ENCODE measurements at regions not wholly inside any gene's neighbourhood (a gene's known extent, or its start where the extent isn't known, plus 50 kb on each side); places are given as distances from the start of the nearest gene placed in this dataset.

DNA sequence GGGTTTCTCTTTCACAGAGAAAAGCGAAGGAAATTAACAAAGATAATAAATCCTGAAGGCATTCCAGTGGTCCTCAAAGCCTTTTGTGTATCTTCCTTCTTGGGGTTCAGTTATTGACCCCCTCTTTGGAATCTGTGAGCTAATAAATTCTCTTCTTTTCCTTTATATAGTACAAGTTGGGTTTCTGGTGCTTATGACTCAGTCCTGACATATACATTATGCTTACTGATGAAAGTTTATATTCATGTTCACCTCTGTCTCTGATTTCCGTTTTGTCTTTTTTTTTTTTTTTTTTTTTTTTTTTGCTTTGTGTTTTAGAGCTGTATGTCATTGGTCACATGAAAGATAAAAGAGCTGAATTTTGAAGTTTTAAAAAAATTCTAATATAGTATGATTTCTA, 230.7 kb upstream of the RBMS3 start:
- DNase-seq (no peak), ATAC-seq (ENCODE audit: poor library complexity) (no peak)
- intact Hi-C loops (cut with DNase I) = no loop called here

DNA sequence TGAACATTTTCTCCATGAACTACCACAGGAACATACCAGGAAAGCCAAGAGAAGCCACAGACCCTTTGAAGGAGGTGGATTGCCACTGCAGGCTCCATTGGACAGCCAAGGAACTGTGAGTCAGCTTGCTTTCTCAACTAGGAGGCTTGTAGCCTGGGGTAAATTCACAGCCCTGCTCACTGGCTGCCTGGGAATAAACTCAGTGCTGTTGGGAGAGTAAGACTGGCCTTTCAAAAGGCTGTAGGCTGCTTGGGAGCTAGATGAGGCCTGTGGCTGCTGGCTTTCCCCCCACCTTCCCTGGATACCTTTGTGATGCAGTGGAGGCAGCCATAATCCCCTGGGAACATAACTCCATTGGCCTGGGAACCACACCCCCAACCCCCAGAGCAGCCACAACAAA, 223.5 kb upstream of the RBMS3 start:
- DNase-seq = no peak
- intact Hi-C loops (cut with DNase I) = no loop called here
- no peak for ATAC-seq (ENCODE audit: poor library complexity)

DNA sequence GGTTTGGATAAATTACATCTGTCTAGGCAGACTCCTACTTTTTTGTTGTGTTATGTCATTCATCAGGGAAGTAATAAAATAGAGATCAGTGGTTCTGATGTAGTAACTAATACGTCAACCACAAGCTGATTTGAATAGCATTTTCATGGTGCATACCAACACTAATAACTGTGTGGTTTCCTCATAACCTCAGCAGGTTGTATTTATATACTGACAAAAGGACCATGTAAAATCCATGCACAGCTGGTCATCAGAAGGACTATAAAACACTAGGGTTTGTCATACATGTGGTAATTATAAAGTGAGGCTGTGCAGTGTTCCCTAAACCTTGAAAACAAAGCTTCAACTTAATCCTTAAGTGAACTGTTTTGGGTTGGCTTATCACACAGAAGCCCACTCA, 216.8 kb upstream of the RBMS3 start:
- ATAC-seq (ENCODE audit: poor library complexity) (no peak), DNase-seq (no peak)
- intact Hi-C loops (cut with DNase I) = no loop called here

DNA sequence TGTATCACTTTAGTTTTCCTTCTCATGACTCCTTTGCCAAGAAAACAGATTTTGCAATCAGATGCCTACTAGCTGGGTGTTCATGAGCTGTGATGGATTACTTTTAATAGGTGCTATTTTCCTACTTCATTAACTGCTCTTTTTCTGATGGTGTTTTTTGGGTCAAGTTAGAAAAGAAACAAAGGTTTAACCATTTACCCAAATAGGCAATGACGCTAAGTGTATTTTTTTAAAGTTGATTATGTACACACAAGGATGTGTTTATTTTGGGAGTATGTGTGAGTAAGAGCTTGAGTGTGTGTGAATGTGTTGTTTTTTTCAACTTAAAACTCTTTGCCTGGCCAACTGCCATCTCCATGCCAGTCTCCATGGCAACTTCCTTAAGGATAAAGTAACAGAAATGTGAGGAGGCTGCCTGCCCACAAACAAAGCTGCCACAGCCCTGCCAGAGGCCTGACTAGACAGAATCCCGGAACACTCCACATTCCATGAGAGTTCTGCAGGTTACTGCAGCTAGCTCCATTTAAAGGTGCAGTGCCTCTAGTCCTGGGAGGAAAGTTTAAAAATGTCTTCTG, 215.6 kb upstream of the RBMS3 start:
- peak; percentile 54 for DNase-seq
- intact Hi-C loops (cut with DNase I) = no loop called here

DNA sequence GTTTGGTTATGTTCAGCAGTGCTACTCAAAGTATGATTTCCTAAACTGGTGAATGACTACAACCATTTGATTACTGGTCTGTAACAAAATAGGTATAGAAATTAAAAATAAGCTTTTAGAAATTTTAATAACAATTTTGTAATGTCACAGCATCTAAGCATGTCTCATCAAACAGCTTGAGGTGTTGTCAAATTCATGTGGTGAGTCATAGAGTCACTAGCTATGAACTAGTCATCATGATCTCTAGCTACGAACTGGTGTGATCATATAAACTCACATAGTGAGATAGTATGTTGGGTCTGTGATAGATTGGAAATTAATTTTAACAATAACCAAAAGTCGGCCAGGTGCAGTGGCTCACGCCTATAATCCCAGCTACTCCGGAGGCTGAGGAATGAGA, 213.9 kb upstream of the RBMS3 start:
- DNase-seq = no peak
- intact Hi-C loops (cut with DNase I) = no loop called here

More for the DNA sequence above, 215.6 kb upstream of the RBMS3 start:
- ATAC-seq (ENCODE audit: poor library complexity) = peak; percentile 92

DNA sequence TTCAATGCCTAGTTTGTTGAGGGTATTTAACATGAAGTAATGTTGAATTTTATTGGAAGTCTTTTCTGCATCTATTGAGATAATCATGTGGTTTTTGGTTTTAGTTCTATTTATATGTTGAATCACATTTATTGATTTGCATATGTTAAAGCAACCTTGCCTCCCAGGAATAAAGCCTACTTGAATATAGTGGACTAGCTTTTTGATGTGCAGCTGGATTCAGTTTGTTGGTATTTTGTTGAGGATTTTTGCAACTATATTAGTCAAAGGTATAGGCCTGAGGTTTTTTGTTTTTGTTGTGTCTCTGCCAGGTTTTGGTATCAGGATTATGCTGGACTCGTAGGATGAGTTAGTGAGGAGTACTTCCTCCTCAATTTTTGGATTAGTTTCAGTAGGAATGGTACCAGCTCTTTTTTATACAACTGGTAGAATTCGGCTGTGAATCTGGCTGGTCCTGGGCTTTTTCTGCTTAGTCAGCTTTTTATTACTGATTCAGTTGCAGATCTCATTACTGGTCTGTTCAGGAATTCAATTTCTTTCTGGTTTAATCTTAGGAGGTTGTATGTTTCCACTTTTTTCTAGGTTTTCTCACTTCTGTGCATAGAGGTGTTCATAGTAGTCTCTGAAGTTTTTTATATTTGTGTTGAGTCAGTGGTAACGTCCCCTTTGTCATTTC, 209.8 kb upstream of the RBMS3 start:
- DNase-seq (no peak), ATAC-seq (ENCODE audit: poor library complexity) (no peak)
- intact Hi-C loops (cut with DNase I) = no loop called here

More for the DNA sequence above, 213.9 kb upstream of the RBMS3 start:
- ATAC-seq (ENCODE audit: poor library complexity) = no peak

DNA sequence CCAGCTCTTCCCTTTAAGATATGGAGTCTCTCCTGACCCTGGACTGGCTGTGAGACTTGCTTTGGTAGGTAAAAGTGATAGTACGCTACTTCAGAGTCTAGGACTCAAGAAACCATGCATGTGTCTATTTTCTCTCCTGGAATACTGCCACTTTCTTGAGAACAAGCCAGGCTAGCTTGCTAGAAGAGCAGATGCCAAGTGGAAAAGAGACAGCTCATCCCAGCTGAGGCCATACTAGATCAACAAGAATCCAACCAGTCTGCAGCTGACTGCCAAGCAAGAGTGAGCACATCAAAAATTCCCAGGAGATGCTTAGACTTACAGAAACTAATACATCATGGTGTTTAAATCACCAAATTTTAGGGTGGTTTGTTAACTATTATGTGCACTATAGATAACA, 208.3 kb upstream of the RBMS3 start:
- no peak for ATAC-seq (ENCODE audit: poor library complexity)
- DNase-seq = no peak
- intact Hi-C loops (cut with DNase I) = no loop called here

DNA sequence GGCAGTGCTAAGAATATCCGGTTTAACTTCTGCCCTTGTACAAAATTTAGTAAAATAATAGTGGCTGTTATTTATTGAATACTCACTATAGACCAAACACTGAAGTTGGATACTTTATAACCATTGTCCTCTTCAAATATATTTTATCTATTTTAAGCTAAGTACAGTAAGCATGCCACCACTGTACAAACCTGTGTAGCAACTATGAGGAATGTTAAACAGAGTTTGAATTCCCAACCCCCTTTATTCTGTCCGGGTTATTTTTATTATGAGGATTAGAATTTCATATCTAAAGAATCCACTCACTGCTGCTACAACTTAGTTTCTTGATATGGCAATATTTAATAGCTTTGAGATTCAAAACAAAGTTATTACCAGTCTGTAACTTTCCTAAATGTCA, 203.5 kb upstream of the RBMS3 start:
- intact Hi-C loops (cut with DNase I) = no loop called here
- DNase-seq (no peak), ATAC-seq (ENCODE audit: poor library complexity) (no peak)

DNA sequence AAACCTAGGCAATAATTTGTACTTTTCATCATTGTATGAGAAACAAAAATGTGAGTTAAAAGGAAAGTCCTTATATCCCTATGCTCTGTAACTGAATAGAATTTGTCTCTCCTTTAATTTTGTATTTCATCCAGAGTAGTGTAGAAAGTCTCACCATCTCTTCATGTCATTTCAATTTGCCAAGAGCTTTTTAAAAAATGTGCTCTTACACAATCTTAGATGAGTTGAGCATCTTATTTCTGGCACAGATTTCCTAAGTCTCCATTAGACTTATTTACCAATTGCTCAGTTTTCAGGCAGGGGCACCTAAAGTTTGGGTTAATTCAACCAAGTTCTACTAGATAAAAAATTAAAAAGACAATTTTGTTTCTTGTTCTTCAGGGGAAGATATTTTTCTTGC, 201.5 kb upstream of the RBMS3 start:
- ATAC-seq (ENCODE audit: poor library complexity) (no peak), DNase-seq (no peak)
- intact Hi-C loops (cut with DNase I) = no loop called here

DNA sequence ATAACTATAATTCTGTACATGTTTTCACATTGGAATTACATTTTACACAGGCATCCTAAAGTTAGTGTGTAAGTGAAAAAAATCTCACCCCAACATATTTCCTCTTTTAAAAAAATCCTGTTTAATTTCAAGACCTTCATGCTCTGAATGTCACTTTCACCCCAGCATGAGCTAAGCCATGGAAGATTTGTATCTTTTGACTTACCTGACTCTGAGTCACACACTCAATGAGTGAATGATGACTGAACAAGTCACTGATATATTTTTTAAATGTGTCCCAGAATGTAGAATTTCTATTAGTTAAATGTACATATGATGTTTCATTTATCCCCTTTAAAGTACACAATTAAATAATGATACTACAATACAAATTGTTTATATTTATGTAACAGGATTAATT, 199.9 kb upstream of the RBMS3 start:
- DNase-seq = no peak
- ATAC-seq (ENCODE audit: poor library complexity) = no peak
- intact Hi-C loops (cut with DNase I) = no loop called here

DNA sequence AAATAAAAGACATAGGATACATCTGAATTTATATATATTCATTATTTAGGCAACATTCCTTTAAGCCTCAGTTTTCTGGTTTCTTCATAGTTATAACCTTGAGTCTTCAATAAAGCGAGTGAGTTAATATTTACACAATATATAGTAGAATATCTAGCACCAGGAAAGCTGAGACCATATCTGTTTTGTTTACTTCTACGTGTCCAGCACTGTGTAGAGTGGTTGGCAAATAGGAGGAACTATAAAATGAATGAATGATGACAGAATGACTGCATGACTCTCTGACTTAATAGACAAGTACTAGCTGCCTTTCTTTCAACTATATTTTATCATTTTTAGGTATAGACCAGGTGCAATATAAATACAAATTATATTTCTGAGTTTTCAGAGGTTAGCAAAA, 197.8 kb upstream of the RBMS3 start:
- intact Hi-C loops (cut with DNase I) = no loop called here
- ATAC-seq (ENCODE audit: poor library complexity) (no peak), DNase-seq (no peak)

DNA sequence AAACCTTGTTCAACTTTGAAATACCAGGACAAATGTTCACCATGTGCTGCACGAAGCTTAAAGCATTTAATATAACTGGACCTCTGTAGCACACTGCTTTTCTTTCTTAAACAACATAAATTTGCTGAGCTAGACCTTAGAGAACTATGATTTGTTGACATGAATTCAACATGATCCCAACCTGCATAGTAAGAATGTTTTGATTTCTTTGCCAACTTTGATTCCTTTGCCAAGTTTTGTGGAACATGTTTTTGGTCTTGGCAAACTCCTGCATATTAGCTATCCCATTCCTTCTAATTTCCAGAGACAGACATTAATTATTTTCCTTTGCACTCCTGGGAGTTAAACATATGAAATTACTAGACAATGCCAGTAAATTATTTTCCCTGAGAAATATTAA, 197.2 kb upstream of the RBMS3 start:
- no peak for ATAC-seq (ENCODE audit: poor library complexity)
- DNase-seq = no peak
- intact Hi-C loops (cut with DNase I) = no loop called here

DNA sequence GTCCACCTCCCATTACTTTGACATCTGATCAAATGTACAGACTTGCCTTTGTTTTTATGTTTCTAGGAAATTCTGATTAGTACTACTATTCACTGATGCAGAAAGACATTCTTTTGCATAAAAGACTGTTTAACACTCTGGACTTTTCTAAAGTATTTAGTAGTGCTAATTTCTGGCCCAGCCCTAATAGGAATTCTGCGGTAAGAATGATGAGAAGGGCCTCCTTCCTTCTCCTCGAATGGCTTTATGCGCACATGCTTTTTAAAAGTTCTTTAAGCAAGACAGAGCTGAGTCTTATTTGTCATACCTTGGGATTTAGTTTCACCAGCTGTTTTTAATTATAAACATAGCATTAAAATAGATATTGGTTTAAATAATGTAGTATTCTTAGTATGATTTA, 192.3 kb upstream of the RBMS3 start:
- intact Hi-C loops (cut with DNase I) = no loop called here
- DNase-seq (no peak), ATAC-seq (ENCODE audit: poor library complexity) (no peak)

DNA sequence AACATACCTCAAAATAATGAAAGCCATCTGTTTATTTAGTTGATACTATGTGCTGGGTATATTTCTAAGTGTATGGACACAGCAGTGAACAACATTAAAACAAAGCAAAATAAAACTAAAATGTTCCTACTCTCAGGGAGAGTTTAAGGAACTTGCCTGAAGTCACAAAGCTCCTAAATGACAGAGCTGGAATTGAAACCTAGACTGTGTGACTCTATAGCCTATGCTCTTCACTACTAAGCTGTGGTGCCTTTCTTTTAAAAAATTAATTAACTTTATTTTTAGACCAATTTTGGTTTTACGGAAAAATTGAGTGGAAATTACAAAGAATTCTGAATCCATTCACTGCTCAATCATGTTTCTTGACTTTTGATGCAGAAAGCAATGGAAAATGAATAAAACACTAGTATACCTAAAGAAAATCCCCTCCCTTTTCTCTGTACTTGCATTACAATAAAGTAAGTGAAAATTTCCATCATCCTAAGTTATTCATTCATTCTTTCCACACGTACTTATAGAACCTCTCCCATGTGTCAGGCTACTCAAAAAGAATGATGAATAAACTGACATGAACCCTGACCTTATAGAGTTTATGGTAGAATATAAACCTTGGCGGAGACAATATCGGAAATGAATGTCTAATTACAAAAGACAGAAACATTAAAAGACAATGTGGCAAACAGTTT, 189.8 kb upstream of the RBMS3 start:
- ATAC-seq (ENCODE audit: poor library complexity) (no peak), DNase-seq (no peak)
- intact Hi-C loops (cut with DNase I) = no loop called here

DNA sequence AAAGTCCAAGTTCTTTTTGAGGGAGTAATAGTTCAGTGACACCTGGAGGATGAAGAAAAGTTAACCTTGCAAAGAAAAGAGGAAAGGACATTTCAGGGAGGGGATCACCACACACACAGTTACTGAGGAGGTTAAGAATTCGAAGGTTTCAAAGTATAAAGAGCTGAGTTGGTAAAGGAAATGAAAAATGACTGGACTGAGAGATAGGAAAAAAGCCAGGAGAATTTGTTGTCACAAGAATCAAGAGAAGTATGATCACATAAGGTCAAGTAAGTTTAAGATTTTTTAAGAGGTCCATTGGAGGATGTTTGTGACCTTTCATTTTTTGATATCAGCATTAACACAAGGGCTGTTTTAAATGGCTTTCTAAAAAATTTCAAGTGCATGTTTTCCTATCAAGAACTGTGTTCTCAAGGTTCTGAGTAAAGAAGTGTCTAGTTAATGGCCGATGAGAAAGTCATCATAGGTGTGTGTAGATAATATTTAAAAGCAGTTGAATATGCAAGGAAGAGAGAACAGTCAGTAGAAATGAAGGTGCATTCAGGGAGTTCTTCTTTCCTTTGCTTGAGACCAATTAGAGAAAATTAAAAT, 189.2 kb upstream of the RBMS3 start:
- no peak for ATAC-seq (ENCODE audit: poor library complexity)
- intact Hi-C loops (cut with DNase I) = no loop called here
- DNase-seq = no peak

DNA sequence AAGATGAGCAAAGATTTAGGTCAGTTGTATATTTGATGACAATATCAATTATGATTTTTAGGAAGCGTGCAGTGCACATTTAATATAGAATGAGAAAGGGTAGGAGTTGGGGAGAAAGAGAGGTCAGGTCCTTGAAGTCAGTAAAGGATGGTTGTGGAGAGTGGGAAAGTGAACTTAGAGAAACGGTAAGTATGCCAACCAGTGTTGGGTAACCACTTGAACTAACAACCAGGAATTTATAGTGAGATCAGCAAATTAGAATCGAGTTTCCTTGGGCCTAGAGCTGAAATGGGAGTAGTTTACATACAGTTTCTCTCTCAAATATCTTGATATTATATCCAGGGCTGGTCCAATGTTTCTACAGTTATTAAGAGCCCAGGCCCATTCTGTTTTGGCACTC, 188.5 kb upstream of the RBMS3 start:
- no peak for ATAC-seq (ENCODE audit: poor library complexity)
- DNase-seq = no peak
- intact Hi-C loops (cut with DNase I) = no loop called here

DNA sequence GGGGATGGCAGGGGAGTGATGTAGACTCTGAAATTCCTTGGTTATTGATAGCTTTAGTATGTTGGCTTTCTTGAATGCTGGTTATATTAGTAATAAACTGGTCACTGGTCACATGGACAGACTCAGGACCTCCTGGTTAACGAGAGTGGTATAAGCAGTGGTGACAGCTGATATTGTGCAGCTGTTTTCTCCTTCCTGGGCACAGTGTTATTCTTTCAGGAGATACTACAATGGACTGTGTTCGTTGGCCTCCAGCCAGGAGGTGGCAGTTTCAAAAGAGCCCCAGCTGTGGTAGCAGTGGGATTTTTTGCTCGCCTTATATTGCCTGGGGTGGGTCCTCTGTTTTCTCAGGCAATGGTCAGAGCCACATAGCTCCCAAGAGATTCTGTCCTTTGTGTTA, 181.6 kb upstream of the RBMS3 start:
- no peak for ATAC-seq (ENCODE audit: poor library complexity)
- intact Hi-C loops (cut with DNase I) = no loop called here
- no peak for DNase-seq

DNA sequence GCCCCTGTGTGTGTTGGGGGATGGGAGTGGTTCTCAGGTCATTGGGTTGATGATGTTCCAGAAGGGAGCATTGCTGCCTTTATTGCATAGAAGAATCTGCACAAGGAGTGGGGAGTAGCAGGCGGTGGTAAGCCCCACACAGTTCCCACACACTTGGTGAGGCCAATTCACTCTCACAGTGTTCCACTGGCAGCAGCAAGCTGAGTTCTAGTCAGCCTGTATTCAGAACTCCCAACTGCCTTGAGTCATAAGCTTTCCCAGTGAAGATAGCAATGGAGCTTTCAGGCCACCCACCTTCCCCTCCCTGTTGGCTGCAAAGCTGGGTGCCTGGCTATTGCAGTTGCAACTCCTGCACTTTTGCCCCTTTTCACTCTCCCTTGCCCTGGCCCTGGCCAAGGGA, 181.1 kb upstream of the RBMS3 start:
- no peak for ATAC-seq (ENCODE audit: poor library complexity)
- intact Hi-C loops (cut with DNase I) = no loop called here
- no peak for DNase-seq

DNA sequence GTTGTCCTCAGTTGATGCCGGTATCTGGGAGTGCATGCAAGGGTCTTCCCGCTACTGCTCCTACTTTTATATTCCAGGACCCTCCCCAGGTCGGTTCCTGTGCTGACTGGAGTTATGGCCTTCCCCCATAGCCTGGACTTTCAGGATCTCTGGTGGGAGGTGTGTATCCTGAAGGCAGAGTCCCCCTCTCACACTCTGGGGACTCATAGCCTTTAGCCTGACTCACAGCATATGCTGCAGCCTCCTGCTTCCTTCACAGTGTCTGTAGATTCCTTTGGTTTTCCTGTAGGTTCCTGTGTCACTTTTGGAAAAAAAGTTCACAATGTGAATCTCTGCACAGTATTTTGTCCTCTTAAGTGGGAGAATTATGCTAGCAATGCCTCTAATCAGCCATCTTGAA, 180.6 kb upstream of the RBMS3 start:
- intact Hi-C loops (cut with DNase I) = no loop called here
- DNase-seq = no peak

DNA sequence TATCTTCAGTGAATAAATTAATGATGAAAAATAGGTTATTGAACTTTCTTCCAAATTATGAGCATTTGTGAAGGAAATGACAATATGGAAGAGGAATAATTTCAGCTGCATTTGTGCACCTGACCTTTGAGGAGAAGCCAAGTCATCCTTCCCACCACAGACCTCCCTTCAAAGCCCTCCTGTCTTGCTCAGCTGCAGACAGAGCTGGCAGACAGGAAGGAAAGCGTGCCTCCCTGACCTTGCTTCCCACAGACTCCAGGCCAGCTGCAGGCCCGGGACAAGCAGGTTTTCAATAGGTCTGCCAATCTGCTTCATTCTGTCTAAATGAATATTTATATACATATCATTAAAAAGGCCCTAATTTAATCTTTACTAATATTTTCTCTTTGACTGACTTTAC, 152.9 kb upstream of the RBMS3 start:
- ATAC-seq (ENCODE audit: poor library complexity) (no peak), DNase-seq (no peak)
- intact Hi-C loops (cut with DNase I) = no loop called here

More for the DNA sequence above, 180.6 kb upstream of the RBMS3 start:
- ATAC-seq (ENCODE audit: poor library complexity) = no peak
